Kidney capillary endothelial cell (primary cell): ENCODE measurements at regions not wholly inside any gene's neighbourhood (a gene's known extent, or its start where the extent isn't known, plus 50 kb on each side); places are given as distances from the start of the nearest gene placed in this dataset.
A peak's percentile ranks its signal among the peaks of the same experiment; 100 is the strongest.

Source experiments
- DNase-seq: peaks from one replicate; pipeline ENCODE4 v3.0.0-alpha.2; 2018; ENCODE audit warnings: low spot score

DNA sequence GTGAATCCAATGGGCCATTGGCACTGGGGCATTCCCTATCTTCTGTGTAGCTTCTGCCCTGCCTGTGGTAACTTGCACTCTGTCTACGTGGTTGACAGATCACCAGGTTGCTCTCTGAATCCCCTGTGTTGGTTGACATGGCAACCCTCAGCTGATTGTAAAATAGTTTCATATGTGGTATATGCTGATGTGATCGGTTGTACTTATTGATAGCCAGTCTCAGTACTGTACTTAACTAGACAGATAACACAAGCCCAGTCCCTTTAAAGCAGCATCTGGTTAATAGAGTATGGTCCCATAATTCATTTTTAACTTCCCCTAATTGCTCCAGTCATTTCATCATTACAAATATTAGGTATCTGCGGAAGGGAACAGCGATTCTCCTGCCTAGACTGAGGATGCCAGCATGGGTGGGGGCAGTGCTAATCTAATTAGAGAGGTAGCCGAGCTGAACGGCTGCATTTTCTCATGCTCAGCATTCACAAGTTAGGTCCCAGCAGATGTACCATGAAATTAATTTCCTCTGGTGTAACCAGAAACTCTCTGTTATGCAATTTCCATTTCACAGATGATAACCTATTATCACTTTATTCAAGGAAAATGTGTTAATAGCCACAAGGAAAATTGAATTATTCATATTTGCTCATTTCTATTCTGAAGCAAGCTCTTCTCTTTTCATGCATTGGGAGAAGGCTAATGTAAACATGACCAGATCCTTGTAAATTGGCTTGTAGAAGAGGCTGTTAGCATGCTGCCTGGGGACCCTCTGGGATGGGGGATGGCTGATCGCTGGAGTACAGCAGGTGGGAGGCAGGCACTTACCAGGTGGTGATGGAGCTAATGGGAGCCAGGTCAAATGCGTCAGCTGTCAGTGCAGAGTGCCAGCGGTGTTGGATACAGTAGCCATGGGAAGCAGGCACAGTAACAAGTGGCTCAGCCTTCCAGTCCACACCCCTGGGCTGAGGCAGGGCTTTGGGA lies 608.3 kb downstream of the GALR1 start:
- no peak for DNase-seq

DNA sequence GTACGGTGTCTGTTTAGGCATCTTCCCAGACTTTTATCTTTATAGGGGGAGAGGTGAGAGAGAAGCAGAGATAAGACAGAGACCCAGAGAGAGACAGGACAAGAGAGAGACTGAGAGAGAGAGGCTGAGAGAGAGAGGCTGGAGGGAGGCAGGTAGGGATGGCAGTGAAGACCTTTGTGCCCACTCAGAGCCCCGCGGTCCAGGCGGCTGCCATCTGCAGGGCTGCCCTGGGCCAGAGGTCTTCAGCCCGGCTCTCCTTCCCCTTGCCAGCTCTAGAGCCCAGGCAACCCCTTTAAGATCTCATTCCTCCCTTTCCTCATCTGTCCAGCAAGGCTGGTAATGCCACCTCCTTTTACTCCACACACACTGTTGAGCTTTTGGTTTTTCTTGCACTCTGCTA lies 610.0 kb downstream of the GALR1 start:
- no peak for DNase-seq

DNA sequence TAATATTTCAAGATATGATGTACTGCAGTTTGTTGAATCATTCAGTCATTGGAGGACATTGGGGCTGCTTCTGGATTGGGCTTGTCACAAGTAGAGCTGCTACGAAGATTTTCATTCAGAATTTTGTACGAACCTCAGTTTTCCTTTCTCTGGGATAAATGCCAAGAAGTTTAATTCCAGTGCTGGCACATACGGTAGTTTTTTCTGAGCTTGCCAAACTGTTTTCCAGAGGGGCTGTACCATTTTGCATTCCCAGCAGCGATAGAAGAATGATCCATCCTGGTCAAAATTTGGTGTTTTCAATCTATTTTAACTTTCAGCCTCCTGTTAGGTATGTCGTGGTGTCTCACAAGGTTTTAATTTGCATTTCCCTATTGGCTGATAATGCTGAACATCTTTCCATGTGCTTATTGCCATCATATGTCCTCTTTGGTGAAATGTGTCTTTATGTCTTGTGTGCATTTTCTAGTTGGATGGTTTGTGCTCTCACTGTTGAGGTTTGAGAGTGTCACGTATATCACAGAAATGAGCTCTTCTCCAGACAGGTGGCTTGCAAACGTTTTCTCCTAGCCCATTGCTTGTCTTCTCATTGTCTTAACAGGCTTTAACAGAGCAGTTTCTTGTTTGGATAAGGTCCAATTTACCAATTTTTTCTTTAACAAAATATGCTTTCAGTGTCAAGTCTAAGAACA lies 612.6 kb downstream of the GALR1 start:
- no peak for DNase-seq

DNA sequence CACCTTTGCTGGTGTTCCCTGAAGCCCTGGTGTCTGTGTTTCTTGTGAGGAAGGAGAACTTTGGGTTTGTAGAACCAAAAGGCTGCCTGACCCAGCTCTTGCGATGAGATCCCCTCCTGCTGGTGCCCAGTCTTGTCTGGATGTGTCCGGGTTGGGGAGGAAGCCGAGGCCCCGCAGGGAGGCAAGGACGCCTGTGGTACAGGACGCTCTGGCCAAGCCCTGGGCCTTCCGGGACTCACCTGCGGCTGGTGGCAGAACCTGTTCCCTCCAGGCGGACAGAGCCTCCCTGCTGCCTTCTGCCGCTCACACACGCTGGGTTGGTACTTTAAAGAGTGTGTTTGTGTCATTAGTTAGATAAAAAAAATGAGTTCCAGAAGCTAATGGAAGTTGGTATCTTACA lies 616.2 kb downstream of the GALR1 start:
- DNase-seq = no peak

DNA sequence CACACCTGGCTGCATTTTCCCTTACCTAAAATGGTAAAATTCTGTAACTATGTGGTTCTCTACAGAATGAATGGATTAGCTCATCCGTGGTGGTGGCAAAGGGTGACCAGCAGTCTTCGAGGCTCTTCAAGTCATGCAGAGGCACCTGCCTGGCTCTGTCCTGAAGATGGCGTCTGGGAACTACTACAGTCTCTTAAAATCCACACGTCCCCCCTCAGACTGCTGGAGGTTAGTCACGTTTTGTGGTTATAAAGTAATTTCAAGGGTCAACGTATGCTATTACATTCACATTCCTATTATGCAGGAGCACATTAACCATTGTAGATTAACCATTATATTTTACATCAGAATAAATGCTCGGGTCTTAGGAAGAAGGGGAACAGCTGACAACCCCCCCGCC lies 616.7 kb downstream of the GALR1 start:
- DNase-seq = no peak

DNA sequence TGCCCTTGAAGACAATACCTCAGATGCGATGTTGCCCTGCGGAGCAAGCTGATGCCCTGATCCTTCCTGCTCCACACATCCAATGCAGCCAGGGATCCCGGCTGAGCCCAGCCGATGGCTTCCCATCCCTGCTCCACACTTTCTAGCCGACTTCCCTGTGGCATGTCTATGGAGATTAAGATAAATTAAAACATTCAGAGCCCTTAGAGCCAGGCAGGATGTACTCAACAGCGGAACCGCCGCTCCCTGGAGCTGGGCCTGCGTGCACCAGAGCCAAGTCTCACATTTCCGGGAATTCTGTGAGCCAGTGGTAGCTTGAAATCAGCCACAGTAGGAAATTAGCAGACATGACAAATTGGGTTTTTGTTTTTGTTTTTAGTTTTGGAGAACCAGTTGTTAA lies 620.6 kb downstream of the GALR1 start:
- peak; percentile 65 for DNase-seq

DNA sequence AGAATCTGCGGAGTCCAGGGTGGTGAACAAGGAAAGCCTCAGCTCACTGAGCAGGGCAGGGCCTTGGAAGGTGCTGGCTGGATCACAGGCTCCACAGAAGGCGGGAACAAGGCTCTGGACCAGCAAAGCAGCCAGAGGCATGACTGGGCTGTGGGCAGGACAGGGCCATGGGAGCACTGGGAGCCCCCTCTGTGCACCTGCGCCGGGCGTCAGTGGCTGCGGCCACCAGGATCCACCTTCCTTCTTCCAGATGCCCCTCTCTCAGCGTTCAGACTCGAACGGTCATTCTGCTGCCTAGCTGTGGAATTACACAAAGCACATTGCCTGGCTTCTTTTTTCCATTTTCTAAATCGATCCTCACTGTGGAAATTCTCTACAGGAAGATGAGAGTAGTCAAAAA lies 621.2 kb downstream of the GALR1 start:
- no peak for DNase-seq

DNA sequence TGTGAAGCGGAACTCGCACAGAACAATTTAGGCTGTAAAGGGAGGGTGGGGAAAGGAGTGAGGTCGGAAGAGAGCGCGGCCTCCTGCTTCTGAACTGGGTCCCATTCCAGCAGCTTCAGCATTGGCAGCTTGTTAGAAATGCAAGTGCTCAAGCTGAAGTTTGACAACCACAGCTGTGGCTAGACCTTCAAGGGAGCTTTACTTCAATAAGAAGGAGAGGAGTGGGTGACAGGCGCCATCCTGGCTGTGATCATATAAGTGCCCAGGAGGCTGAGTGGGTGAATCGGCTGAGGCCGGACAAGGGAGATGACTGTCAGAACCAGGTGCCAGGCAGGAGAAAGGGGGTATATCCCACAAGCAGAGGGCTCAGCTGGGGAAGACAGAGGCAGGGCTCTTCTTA lies 622.5 kb downstream of the GALR1 start:
- no peak for DNase-seq

DNA sequence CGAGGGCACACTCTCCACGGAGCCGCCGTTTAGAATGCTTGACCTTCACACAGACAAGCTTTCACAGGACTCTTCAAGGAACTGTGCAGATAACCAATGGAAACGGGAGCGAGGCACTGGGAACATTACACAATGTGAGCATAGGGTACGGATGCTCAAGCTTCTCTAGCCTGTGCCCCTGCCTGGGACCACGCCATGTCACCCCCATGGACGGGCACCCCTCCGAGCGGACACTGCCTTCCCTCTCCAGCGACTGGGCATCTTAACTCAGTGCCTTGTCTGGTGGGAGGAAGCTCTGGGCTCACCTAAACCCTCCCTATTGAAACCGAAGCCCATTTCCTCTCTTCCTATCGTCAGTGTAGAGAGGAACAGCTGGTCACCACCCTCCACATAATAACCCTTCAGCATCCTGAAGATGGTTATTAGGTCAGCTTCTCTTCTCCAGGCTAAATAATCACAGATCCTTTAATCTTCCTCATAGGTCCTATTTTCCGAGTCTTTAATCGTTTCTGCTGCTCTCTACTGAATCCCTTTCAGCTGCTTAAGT lies 626.7 kb downstream of the GALR1 start:
- DNase-seq = no peak

DNA sequence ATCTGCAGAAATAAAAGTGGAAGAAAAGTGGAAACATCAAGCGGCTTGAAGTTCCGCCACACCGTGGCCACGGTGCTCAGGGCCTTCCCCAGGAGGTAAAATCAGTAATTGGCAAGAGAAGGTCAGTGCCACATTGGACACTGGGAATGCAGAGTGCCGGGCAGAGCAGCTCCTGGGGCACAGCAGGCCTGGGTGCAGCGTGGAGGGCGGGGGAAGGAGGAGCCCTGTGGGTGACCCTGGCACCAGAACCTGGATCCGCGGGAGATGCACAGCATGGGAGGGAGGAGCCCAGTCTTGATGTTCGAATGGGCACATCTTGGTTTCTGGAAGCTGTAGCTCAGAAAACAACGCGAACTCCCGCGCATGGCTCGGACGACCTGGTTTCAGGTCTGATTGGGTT lies 630.2 kb downstream of the GALR1 start:
- no peak for DNase-seq

DNA sequence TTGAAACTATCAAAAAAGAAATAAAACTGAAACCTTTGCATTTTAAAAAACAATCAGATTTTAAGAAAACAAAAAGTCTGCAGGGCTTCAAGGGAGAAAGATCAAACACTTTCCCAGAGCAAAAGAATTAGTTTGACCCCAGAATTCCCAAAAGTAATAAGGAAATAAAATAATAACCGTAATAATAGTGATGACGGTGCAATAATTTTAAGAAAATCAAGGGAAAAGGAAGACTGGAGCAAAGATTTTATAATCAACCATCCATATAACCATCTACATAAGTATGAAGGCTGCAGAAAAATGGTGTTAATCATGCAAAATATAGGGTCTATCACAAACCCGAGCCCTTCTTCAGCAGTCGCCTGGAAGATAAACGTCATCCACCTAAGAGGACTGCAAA lies 634.8 kb downstream of the GALR1 start:
- no peak for DNase-seq

DNA sequence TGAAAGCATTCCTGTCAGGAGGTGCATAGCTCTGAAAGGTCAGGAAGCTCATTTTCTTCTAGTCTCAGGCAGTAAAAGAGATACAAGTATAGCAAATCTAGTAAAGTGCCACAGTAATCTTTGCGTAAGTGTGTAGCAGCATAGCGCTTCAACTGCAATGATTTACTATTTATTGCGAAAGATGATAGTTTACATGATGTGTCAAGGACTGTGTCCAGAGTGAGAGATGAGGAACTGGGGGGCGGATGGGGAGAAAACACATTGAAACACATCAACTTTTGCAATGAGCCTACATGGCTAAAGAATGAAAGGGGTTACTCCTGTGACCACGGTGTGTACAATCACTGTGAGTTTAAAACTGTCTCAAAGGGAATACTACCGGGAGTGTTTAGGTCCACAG lies 644.4 kb downstream of the GALR1 start:
- no peak for DNase-seq

DNA sequence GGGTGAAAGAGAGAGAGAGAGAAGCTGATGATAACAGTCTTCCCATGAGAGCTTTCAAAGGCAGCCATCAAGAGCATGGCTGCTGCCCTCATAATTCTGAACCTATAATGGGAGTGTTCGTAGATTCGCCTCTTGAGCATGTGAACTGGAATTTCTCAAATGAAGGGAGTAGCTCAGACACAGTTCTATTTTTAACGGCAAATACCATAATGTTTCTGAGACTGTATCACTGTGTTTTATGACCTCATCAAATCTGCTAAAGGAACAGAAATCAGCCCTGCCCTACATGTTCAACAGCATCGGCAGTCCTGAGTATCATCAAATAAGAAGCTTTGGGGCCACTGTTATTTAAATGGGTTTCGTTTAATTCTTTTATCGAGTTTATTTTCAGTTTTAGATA lies 645.6 kb downstream of the GALR1 start:
- no peak for DNase-seq

DNA sequence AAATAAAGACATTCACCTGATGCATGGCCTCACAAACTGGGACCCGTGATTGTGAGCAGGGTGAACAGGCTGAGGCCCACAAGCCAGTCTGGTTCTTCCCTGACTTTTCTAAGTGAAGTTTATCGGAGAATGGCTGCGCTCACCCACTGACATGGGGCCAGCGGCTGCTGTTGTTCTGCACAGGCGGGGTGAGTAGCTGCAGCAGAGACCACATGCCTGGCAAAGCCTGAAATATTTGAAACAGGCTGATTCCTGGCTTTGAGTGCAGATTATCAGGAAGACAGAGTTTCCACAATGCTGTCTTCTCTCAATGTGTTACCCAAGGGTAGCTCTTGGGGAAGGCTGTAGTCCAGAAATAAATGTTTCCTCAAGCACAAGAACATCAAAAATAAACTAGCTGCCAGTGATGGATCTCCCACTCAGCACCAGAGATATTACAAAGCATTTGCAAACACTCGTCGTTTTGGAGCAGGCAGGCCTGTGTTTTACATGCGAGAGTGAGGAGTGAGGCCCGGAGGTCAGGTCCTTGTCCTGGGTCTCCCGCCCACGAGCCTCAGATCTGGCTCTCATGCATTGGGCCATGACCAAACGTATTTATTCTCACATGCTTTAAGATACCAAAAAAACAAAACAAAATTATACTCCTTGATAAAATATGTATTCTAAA lies 647.1 kb downstream of the GALR1 start:
- no peak for DNase-seq

DNA sequence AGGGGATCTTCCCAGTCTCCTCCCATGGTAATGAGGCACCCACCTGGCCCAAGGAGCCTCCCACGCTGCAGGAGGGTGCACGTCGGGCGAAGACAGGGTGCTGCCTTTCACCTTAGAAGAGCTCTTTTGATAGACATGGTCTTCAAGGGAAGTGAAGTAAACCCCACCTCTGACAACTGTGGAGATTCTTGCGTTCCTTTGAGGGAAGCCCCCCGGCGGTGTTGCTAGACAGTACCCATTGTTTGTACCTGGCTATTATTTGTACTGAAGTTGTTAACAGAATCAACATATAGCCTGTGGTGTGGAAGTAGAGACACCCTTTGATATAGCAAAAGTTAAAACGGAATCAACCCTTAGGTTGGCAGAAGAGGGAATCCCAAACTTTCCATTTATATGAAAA lies 648.0 kb downstream of the GALR1 start:
- no peak for DNase-seq

DNA sequence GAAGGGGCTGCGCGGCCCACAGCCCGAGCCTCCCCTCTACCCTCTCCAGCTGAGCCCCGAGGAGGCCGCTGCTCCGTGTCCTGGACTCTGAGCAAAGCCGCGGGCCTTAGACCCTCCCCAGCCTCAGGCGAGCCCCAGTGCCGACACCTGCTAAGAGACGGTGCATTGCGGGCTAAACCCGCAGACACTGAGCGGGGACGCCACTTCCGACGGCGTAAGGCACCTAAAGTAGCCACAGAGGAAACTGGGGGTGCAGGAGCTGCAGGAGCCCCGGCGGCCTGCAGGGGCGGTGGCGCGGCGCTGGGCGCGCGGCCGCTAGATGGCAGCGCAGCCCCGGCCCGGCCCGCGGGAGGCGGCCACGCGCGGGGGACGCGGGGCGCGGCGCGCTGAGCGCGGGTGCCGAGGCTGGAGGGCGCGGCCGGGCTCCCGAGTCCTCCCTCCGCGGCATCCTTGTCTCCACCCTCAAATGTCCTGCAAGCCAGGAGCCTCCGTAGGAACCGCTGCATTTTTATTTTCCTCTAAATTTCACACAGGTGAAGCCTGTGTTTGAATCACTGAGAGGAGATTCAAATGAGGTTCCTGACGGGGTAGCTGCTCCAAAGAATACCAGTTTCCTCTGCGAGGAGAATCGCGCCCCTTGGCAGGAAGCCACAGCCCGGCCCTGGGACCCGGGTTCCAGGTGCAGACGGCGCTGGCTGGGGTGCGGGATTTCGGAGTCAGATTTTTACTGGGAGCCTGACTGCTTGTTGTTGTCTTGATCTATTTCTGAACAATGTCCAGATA lies 650.5 kb downstream of the GALR1 start:
- peak; percentile 55 for DNase-seq

DNA sequence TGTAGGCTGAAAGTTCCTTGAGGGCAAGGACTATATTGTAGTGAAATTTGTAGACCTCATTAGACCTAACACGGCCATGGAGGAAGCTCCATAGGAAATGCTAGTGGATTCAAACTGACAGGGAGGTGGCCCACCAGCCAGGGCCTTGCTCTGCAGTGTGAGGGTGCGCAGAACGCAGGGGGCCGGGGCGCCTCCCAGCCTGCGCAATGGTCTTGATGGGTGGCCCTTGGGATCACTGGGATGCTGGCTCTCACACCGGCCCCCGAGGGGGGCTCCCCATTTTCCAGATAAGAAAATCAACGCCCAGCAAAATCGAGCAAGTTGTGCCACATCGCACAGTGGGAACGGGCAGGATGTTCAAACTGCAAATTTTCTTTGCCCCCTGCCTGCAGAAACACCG lies 655.4 kb downstream of the GALR1 start:
- no peak for DNase-seq

DNA sequence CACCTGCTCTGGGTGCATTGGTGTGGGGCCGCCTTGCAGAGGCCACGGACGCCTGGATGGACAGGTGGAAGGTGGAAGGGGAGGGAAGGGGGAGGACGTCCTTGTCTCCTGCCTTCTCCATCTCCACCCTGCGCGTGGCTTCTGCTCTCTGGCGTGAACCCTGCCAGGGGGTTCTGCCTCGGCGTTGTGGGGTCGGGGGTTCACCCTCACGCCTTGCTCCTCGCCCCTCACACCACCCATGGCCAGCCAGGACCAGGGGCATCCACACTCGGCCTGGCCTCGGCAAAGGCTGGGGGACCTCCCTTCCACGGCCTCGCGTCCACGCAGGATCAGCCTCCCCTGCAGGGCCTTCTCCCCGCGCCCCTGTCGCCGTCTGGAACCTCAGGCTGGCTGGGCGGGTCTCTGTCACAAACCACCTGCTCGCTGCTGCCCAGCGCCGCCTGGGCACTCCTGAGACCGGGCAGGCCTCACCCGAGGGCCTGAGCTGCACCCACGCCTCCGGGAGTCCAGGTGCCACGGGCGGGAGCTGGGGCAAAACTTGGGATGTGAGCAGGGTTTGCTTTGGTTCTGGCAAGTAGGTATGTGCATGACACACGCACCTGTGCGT lies 655.9 kb downstream of the GALR1 start:
- DNase-seq = no peak

DNA sequence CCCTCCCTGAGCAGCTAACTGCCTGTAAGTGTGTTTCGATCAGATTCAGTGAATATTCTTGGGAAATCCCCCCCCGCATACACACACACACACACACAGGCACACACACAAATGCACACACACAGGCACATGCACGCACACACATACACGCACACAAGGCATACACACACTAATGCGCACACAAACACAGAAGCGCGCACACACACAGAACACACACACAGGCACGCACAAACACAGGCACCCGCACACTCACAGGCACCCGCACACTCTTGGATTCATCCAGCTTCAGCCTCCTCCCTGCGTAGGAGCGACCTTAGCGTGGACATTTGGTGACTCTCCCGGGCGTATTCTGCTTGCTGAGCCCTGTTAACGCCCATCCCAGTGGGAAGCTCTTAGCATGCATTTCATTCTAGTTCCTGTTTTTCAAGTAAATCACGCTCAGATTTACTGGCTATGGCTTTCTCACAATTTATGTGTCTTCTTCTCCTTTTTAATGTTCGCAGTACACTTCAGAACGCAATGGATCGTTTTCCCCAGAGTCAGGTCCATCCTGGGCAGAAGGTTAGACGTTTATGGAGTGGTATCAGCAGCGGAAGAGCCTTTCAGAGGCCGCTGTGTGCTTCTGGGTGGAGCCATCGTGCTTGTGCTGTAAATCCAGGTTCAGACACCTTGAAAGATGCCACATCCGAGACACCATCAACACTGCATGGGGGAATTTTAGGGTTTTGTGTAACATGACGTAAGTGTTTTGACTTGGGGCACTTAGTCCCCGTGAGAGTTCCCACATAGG lies 656.6 kb downstream of the GALR1 start:
- DNase-seq = no peak

DNA sequence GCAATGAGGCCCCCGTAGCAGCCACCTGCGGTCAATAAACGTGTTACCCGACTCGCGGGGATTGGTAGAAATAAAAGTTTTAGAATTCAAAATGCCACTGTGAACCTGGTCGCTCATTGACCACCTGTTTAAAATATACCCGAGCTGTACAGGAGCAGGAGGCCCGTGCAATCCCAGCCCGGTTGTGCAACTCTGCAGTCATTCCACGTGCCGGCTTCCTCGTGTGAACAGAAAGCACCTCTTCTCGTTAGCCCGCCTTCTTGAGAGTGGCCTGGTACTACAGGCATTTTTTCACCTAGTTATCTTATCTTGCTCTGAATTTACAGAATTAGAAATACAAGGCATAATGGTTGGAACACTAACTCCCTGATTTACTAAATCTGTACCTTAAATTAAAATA lies 660.7 kb downstream of the GALR1 start:
- DNase-seq = no peak
